Esophagus squamous epithelium (tissue), 5 donors: ENCODE measurements at regions not wholly inside any gene's neighbourhood (a gene's known extent, or its start where the extent isn't known, plus 50 kb on each side); places are given as distances from the start of the nearest gene placed in this dataset.

ENCODE experiments used
- DNase-seq: peaks from one replicate; lab custom pipeline; 2025; lab: John Stamatoyannopoulos, UW
- H3K27ac ChIP-seq, 4 donors: fragments of 200-600 bp; sonication (generic); one replicate each; pipeline ENCODE4 v1.5.1; 2016 to 2019; ENCODE audit warnings: mild to moderate bottlenecking in 1 of 4
- H3K27me3 ChIP-seq, 4 donors: fragments of 200-600 bp; sonication (generic); 1 replicate in 3 of 4; 2 replicates in 1 of 4; pipeline versions ENCODE4 v1.5.1 to v1.6.0; 2017 to 2021; ENCODE audit warnings: antibody characterized with exemption in 1 of 4
- H3K36me3 ChIP-seq, 3 donors: fragments of 200-600 bp; sonication (generic); one replicate each; pipeline ENCODE4 v1.5.1; 2016 to 2019
- H3K4me1 ChIP-seq, 3 donors: fragments of 200-600 bp; sonication (generic); one replicate each; pipeline ENCODE4 v1.5.1; 2017 to 2019
- H3K4me3 ChIP-seq, 4 donors: fragments of 200-600 bp; sonication (generic); 1 replicate in 3 of 4; 2 replicates in 1 of 4; pipeline ENCODE4 v1.5.1; 2016 to 2019; ENCODE audit warnings: mild to moderate bottlenecking in 2 of 4, moderate library complexity in 1 of 4
- H3K9me3 ChIP-seq, 3 donors: fragments of 200-600 bp; sonication (generic); one replicate each; pipeline ENCODE4 v1.5.1; 2016 to 2019
- POLR2A ChIP-seq, 4 donors: fragments of 450-650 bp; IDR thresholded peaks; one replicate each; pipeline ENCODE4 v1.6.1; 2017; ENCODE audit warnings: antibody characterized with exemption in 4 of 4, mild to moderate bottlenecking in 4 of 4, moderate library complexity in 3 of 4
- WGBS, 2 donors: methylation state at CpG; one replicate each; pipeline ENCODE4 v1.1.5; 2018; 5-methylcytosine and 5-hydroxymethylcytosine counted together
- intact Hi-C: fragments of 100-400 bp; cut with DNase I; formaldehyde crosslinking; loops from one replicate; pipeline ENCODE4 v1.15.0; 2022
- TF ChIP-seq, protein P1 (sequence below), 6 experiments: fragments of 450-650 bp in 4 of 6; fragments of 200-600 bp in 2 of 6; sonication (generic) in 2 of 6; IDR thresholded peaks; one replicate each; pipeline ENCODE4 v1.5.1; 2016 to 2019; ENCODE audit warnings: antibody characterized with exemption in 6 of 6, mild to moderate bottlenecking in 4 of 6, moderate library complexity in 4 of 6
- donor health status: DM: yes; HTN: yes; CAD: no.

DNA sequence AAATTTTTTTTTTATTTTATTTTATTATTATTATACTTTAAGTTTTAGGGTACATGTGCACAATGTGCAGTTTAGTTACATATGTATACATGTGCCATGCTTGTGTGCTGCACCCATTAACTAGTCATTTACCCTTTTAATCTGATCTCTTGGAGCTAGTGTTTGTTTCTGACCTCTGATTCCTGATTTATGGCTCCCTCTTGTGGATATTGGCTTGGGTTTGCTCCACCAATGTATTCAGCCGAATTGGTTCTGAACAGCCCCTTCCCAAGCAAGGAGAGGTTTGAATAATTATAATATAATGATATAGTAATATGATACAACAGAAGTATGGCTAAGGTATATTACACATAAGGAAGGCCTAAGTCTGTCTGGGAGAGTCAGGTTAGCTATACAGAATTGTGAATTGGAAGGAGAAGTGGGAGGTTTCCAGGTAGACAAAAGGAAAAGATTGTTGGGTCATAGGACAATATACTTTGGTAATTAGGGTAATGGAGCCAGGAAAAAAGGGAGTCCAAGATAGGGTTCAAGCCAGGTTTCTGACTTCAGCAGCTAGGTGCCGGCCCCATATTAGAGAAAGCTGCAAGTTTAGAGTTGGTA lies 53.1 kb upstream of the HMCN1 start:
- H3K4me3 ChIP-seq = no peak overlapping the region
- no peaks in the 10 kb centered on the region for H3K36me3 ChIP-seq
- intact Hi-C loops = no loop called here
- WGBS, 2 donors = 47 to 56% methylated on average over 2 of the region's 2 CpGs
- no peaks in the 10 kb centered on the region for H3K9me3 ChIP-seq
- no peak overlapping the region for H3K27ac ChIP-seq
- DNase-seq = no peak
- no peaks in the 10 kb centered on the region for H3K27me3 ChIP-seq
- TF ChIP-seq, protein P1, sequence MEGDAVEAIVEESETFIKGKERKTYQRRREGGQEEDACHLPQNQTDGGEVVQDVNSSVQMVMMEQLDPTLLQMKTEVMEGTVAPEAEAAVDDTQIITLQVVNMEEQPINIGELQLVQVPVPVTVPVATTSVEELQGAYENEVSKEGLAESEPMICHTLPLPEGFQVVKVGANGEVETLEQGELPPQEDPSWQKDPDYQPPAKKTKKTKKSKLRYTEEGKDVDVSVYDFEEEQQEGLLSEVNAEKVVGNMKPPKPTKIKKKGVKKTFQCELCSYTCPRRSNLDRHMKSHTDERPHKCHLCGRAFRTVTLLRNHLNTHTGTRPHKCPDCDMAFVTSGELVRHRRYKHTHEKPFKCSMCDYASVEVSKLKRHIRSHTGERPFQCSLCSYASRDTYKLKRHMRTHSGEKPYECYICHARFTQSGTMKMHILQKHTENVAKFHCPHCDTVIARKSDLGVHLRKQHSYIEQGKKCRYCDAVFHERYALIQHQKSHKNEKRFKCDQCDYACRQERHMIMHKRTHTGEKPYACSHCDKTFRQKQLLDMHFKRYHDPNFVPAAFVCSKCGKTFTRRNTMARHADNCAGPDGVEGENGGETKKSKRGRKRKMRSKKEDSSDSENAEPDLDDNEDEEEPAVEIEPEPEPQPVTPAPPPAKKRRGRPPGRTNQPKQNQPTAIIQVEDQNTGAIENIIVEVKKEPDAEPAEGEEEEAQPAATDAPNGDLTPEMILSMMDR (IDR thresholded peaks at IDR 0.05) = peak in 5 of 6 experiments; percentile 45 to 66 (median 53)
- TF ChIP-seq POLR2A (IDR thresholded peaks at IDR 0.05) = no peak
- H3K4me1 ChIP-seq = peaks cover 0 to 23% (median 0%) of the 10 kb centered on the region in 3 donors

DNA sequence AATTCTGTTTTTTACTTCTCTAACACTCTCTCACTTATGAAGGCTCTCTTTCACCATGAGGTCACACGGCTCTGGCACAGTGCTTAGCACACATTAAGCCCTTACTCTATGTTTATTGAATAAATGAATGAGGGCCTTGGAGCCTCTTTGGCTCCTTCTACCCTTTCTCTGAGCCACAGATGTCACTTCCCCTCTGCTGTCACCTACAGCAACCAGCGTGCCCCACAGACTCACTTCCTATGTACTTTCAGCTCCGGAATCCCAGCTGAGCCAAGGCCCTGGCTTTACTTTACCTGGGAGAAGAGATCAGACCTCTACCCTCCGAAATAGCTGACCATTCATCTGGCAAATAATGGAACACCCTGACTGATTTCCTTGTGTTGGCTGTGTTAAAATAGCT lies 53.7 kb upstream of the HMCN1 start:
- DNase-seq = no peak
- Histone ChIP-seq H3K4me3 (no peak overlapping the region), H3K36me3 (no peaks in the 10 kb centered on the region), H3K4me1 (peaks cover 0 to 23% (median 0%) of the 10 kb centered on the region in 3 donors), H3K27ac (no peak overlapping the region), H3K9me3 (no peaks in the 10 kb centered on the region), H3K27me3 (no peaks in the 10 kb centered on the region)
- 58 to 64% methylated on average over 4 of the region's 4 CpGs for WGBS, 2 donors
- intact Hi-C loops = no loop called here
- TF ChIP-seq, protein P1 (IDR thresholded peaks at IDR 0.05) = no peak
- no peak for TF ChIP-seq POLR2A (IDR thresholded peaks at IDR 0.05)

DNA sequence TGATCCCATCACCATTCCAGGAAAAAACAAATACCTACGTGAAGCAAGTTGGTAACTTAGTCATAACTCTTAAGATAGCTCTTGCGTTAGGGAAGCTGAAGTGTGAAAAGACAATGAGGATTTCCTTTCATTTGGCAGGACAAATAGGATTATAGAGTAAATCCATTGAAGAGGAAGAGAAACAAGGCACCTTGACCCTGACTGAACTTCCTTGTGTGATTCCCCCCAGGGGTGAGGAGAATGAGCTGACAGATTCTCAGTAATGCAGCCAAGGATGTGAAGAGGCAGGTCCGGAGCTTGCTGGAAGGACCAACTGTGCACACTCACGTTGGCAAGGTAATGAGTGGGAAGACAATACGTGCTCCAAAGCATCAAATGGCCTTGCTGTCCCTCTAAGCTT lies 55.0 kb upstream of the HMCN1 start:
- 35 to 40% methylated on average over 5 of the region's 5 CpGs for whole genome bisulfite sequencing, 2 donors
- H3K9me3 ChIP-seq = no peaks in the 10 kb centered on the region
- no peak overlapping the region for H3K4me3 ChIP-seq
- TF ChIP-seq, protein P1 (IDR thresholded peaks at IDR 0.05) = no peak
- no peak for TF ChIP-seq POLR2A (IDR thresholded peaks at IDR 0.05)
- peaks cover 0 to 23% (median 0%) of the 10 kb centered on the region in 3 donors for H3K4me1 ChIP-seq
- DNase-seq = no peak
- no peaks in the 10 kb centered on the region for H3K27me3 ChIP-seq
- H3K27ac ChIP-seq = no peak overlapping the region
- intact Hi-C loops = loop anchor here (10.0 kb wide), 1 partner anchor 384 kb away; no protein-coding TSS in a partner anchor
- no peaks in the 10 kb centered on the region for H3K36me3 ChIP-seq

DNA sequence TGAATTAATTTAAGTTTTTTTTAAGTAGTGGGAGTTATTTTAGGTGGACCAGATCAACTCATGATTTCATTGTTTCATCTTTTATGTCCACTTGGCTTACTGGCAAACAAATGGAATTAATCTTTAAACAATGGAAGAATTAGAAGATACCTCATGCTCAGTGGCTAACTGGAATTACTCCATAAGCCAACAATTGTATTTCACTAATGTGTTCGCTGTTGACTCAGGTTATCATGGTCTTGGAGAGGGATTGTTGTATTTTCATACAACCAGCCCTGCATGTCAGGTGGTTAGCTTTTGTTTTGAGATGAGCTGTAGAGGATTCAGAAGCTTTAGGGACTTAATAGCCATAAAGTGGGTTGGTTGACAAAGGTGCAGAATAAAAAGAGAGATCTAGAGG lies 57.2 kb upstream of the HMCN1 start:
- H3K4me3 ChIP-seq = no peak overlapping the region
- no peaks in the 10 kb centered on the region for H3K9me3 ChIP-seq
- no peak for DNase-seq
- H3K36me3 ChIP-seq = no peaks in the 10 kb centered on the region
- no peaks in the 10 kb centered on the region for H3K27me3 ChIP-seq
- no peak overlapping the region for H3K27ac ChIP-seq
- intact Hi-C loops = loop anchor here (10.0 kb wide), 1 partner anchor 382 kb away; no protein-coding TSS in a partner anchor
- peaks cover 0 to 23% (median 0%) of the 10 kb centered on the region in 3 donors for H3K4me1 ChIP-seq
- 74 to 86% methylated on average over 1 of the region's 1 CpG for WGBS, 2 donors
- no peak for TF ChIP-seq POLR2A (IDR thresholded peaks at IDR 0.05)
- TF ChIP-seq, protein P1 (IDR thresholded peaks at IDR 0.05) = no peak

DNA sequence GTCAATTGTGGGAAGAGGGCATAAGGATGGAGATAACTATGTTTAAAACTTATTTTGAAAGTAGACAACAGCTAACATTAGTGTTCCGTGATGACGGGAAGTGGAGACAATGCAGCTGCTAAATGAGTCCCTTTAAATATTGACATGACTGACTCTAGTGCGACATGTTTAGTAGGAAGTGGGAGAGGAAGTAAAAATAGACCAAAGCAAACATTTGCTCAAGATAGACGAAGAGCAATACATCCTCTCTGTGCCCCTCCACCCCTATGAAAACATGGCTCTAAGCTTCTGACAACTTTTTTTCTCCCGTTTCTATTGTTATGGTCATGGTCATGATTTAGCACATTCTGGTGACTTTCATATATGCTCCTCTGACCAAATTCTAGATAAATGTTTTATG lies 60.0 kb upstream of the HMCN1 start:
- intact Hi-C loops = loop anchor here (10.0 kb wide), 1 partner anchor 379 kb away; no protein-coding TSS in a partner anchor
- Histone ChIP-seq H3K27ac (peak overlapping the region in 1 of 4 donors; percentile 58), H3K4me1 (peaks cover 0 to 8% (median 0%) of the 10 kb centered on the region in 3 donors), H3K9me3 (no peaks in the 10 kb centered on the region), H3K36me3 (no peaks in the 10 kb centered on the region), H3K4me3 (no peak overlapping the region), H3K27me3 (no peaks in the 10 kb centered on the region)
- TF ChIP-seq, protein P1 (IDR thresholded peaks at IDR 0.05) = no peak
- no peak for TF ChIP-seq POLR2A (IDR thresholded peaks at IDR 0.05)
- WGBS, 2 donors = 36 to 55% methylated on average over 5 of the region's 5 CpGs
- DNase-seq = no peak
